AG08395 (cell line): ENCODE measurements at regions not wholly inside any gene's neighbourhood (a gene's known extent, or its start where the extent isn't known, plus 50 kb on each side); places are given as distances from the start of the nearest gene placed in this dataset.
"Not testable (repeated sequence)": the region's sequence is repeated elsewhere in the genome, so short reads cannot be mapped to it uniquely, and the experiment has no call there.

ENCODE experiments used
- DNase-seq: peaks from one replicate; pipeline ENCODE4 v3.0.0; 2012; ENCODE audit warnings: mixed read lengths, low spot score

GRCh38 chr6:140661691-140662090 lies 1287.2 kb upstream of the CITED2 start:
- DNase-seq = peak; percentile 15

DNA sequence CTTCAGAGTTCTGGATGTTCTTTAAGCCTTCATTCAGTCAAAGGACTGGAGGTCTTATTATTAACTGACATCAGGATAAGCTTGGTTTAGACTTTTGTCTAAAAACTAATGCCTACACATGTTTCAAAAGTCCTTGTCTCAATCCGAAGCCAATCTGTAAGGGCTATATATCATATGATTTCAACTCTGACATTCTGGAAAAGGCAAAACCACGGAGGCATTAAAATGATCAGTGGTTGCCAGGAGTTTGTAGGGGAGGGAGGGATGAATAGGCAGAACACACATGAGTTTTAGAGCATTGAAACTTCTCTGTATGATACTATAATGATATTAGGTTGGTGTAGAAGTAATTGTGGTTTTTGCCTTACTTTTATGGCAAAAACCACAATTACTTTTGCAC lies 1285.8 kb upstream of the CITED2 start:
- peak; percentile 4 for DNase-seq

DNA sequence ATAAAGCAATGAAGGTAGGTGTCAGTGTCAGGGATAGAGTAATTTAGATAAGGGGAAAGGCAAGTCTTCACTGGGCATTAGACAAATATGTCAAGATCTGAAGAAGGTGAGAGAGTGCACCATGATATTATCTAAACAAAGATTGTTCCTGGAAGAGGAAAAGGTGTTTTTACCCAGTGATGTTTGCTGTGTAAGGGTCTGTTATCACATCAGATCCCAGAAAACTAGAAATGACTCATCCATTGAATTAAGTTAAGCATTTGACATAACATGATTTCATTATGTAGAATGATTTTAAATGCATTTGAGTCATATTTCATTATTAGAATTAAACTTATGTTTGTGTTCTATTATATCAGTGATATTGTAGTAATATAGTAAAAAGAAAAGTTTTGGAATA lies 1279.5 kb upstream of the CITED2 start:
- no peak for DNase-seq

GRCh38 chr6:140653506-140653905 lies 1279.1 kb upstream of the CITED2 start:
- no peak for DNase-seq

DNA sequence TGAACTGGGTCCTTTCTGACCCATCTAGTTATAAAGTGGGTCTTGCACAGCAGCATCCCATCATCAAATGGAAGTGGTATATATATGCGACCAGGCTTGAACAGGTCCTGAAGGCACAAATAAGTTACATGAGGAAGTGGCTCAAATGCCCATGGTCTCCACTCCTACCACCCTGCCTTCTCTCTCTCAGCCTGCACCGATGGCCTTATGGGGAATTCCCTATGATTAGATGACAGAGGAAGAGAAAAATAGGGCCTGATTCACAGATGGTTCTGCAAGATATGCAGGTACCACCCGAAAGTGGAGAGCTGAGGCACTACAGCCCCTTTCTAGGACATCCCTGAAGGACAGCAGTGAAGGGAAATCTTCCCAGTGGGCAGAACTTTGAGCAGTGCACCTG lies 1275.1 kb upstream of the CITED2 start:
- DNase-seq = not testable (repeated sequence)

DNA sequence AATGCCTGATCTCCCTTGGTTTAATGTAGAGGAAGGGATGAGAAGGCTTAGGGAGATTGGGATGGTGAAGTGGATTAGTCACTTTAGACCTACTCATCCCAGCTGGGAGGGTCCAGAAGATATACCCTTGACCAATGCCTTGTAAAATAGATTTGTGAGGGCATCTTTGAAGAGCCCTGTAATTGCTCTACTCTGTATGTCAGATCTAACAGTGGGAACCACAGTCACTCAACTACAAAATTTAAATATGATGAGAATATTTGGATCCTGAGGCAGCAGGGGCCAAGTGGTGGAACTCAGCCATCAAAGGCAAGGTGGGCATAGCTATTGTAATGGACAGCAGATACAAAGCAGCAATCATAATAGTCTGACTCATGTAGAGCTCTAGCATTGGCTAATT lies 1272.9 kb upstream of the CITED2 start:
- DNase-seq = not testable (repeated sequence)

GRCh38 chr6:140644017-140644416 lies 1269.6 kb upstream of the CITED2 start:
- DNase-seq = no peak

GRCh38 chr6:140641412-140641811 lies 1267.0 kb upstream of the CITED2 start:
- no peak for DNase-seq

- no peak for DNase-seq
Observed at GRCh38 chr6:140636908-140637402, 1262.5 kb upstream of the CITED2 start.

- DNase-seq = no peak
Observed at GRCh38 chr6:140636271-140636907, 1261.9 kb upstream of the CITED2 start.

DNA sequence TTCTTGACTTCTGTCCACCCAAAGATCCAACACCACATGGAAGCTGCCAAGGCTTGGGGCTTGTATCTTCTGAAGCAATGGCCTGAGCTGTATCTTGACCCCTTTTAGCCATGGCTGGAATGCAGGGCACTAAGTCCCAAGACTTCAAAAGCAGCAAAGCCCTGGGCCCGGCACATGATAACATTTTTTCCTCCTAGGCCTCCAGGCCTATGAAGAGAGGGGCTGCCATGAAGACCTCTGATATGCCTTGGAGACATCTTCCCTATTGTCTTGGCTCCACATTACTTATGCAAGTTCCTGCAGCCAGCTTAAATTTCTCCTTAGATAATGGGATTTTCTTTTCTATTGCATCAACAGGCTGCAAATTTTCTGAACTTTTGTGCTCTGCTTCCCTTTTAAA lies 1252.6 kb upstream of the CITED2 start:
- no peak for DNase-seq

DNA sequence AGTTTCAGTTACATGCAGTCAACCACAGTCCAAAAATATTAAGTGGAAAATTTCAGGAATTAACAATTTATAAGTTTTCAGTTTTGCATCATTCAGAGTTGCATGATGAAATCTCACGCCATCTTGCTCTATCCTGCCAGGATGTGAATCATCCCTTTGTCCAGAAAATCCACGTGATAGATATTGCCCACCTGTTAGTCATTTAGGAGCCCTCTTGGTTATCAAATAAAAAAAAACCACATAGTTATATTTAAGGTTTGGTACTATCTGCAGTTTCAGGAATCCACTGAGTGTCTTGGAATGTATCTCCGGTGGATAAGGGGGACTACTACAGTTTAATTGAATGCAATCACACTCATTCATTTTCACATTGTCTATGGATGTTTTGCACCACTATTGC lies 1249.0 kb upstream of the CITED2 start:
- peak; percentile 39 for DNase-seq

- no peak for DNase-seq
Observed at GRCh38 chr6:140620496-140620895, 1246.0 kb upstream of the CITED2 start.

GRCh38 chr6:140609956-140610355 lies 1235.5 kb upstream of the CITED2 start:
- no peak for DNase-seq

GRCh38 chr6:140609321-140609720 lies 1234.9 kb upstream of the CITED2 start:
- no peak for DNase-seq

DNA sequence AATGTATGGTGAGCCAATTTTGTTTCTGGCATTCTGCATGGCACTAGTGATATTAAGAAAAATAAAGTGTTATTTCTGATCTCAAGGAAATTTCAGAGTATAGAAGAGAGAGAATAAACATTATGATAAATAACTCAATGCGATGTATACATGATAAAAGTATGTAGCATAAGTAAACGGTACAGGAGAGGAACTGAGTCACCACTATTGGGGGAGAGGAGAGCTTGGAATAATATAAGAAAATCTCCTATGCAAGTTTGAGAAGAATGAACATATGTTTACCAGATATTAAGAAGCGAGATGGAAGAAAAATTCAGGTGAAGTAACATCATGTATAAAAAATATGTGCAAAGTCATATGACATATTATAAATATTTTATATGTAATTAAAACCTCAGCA lies 1230.3 kb upstream of the CITED2 start:
- DNase-seq = no peak

DNA sequence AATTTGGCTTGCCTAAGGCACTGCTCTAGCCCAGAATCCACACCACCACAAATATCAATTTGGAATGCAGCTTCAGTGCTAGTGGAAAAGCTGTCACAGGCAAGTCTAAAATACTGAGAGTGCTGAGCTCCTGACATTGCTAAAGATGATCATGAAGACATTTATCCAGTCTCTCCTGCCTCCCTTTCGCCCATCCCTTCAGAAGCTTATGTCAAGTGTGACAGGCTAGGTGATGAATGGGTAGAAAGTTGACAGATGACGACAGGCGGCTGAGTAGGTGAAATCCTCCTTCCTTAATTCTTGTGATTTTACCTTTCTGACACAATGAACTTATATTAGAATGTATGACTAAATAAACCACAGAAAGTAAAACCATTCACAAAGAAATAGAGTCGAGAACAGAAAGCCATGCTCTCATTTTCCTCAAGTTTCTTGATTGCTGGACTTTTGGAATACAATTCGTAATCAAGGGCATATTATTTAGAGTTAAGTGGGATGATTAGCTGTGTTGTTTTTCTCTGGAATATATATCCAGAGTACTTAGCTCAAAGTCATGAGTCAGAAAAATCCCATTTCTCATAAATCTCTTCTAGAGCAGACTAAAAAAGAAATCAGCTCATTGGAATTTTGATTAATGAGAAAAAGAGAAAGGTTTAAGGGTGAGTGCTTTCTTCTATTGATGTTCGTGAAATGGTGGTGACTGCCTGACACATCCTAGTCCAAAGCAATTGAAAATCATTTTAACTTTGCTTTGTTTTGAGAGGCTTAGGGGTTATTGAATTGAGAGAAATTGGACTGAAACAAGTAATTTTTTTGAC lies 1228.2 kb upstream of the CITED2 start:
- peak; percentile 5 for DNase-seq

DNA sequence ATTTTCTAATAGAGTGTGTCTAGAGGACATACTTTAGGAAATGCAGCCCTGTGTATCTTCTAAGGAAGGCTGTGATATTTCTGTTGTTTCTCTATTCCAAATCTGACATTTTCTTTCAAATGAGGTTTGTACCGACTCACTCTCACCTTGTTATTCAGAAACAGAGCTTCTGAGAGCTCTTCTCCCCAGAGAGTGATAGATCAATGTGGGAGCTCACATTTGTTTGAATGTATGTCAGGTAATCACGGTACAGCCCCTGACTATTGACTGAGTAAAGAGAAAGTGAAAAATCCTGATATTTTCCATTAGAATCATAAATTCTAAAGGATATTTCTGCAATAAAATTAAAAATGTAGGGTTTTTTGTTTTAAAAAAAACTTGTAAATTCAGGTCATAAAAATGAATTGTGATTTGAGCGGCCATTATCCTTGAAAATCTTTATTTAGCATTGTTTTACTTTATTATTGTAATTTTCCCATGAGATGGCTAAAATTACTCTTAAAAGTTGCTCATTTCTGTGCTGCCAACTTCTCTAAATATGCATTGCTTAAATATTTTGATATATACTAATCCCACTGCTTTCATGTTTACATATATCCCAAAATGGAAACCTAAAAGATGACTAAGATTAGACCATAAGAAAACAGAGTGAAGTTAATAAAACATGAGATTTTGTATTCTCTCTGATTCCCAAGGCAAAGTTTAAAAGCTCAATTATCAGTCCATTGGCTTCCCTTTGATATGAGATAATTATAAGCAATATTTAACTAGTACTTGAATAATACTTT lies 1226.8 kb upstream of the CITED2 start:
- no peak for DNase-seq

- DNase-seq = no peak
Observed at GRCh38 chr6:140599916-140600315, 1225.5 kb upstream of the CITED2 start.

DNA sequence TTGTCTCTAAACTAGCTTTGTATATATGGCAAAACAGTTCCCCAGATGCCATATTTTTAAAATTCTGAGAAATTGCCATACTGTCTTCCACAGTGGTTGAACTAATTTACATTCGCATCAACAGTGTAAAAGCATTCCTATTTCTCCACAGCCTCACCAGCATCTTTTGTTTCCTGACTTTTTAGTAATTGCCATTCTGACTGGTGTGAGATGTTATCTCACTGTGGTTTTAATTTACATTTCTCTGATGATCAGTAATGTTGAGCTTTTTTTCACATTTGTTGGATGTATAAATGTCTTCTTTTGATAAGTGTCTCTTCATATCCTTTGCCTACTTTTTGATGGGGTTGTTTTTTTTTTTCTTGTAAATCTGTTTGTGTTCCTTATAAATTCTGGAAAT lies 1222.7 kb upstream of the CITED2 start:
- no peak for DNase-seq

- no peak for DNase-seq
Observed at GRCh38 chr6:140594806-140595128, 1220.3 kb upstream of the CITED2 start.

DNA sequence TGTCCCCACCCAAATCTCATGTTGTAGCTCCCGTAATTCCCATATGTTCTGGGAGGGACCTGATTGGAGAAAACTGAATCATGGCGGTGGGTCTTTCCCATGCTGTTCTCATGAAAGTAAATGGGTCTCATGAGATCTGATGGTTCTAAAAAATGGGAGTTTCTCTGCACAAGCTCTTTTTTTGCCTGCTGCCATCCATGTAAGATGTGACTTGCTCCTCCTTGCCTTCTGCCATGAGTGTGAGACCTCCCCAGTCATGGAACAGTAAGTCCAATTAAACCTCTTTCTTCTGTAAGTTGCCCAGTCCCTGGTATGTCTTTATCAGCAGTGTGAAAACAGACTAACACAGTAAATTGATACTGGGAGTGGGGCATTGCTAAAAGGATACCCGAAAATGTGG lies 1218.4 kb upstream of the CITED2 start:
- DNase-seq = no peak

DNA sequence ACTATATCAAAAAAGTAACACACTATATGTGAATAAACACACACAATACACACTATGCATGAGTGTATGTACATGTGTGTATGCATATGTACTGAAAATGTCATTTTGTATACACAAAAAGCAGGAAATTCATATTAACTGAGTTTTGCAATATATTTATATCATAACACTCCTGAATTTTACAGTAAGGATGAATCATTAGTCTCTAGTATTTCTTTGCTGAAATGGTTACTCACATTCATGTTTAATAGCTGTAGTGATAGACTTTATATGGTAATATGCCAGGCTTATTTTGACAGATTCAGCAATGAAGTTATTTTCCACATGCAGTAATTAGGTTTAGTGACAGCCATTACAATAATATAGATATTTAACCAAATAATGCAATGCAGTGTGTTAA lies 1216.2 kb upstream of the CITED2 start:
- DNase-seq = no peak
